ENCODE measurements at regions not wholly inside any gene's neighbourhood (a gene's known extent, or its start where the extent isn't known, plus 50 kb on each side); places are given as distances from the start of the nearest gene placed in this dataset.

- peaks cover 0 to 5% (median 0%) of the 10 kb centered on the region in 3 experiments for H3K9me3 ChIP-seq (ENCODE audit: control insufficient read depth in 2 of 3, low read length in 3 of 3)
- H3K4me3 ChIP-seq (ENCODE audit: low read length): no peak overlapping the region
- Mint-ChIP-seq H3K9me3 (peaks cover 0 to 14% (median 3%) of the 10 kb centered on the region in 11 donors), H3K27me3 (peaks cover 0 to 2% (median 0%) of the 10 kb centered on the region in 5 donors), H3K4me3 (no peak overlapping the region), H3K4me1 (peaks cover 1 to 14% (median 11%) of the 10 kb centered on the region in 7 donors), H3K27ac (peak overlapping the region in 1 of 9 donors; percentile 9), H3K36me3 (peaks cover 0 to 7% (median 5%) of the 10 kb centered on the region in 5 donors)
- ChIA-PET POLR2A (no interaction called here), CTCF (interaction anchor here (1.2 kb wide), 1 partner anchor 11 kb away, joined by 3 read pairs; no protein-coding TSS in a partner anchor)
- DNase-seq: no peak
- intact Hi-C loops (cut with micrococcal nuclease): no loop called here
- H3K27ac ChIP-seq (ENCODE audit: low read depth, low read length): no peak overlapping the region
- no peaks in the 10 kb centered on the region for H3K36me3 ChIP-seq (ENCODE audit: control insufficient read depth in 2 of 3, insufficient read depth in 3 of 3, low read length in 3 of 3)
- no peaks in the 10 kb centered on the region for H3K27me3 ChIP-seq (ENCODE audit: control insufficient read depth in 2 of 2, insufficient read depth in 2 of 2, low read length in 2 of 2)
- H3K4me1 ChIP-seq (ENCODE audit: control insufficient read depth in 2 of 2, insufficient read depth in 2 of 2, low read length in 2 of 2): no peaks in the 10 kb centered on the region
- ATAC-seq: no peak
Observed at GRCh38 chr7:4626318-4626845, 55.7 kb upstream of the FOXK1 start.

DNA sequence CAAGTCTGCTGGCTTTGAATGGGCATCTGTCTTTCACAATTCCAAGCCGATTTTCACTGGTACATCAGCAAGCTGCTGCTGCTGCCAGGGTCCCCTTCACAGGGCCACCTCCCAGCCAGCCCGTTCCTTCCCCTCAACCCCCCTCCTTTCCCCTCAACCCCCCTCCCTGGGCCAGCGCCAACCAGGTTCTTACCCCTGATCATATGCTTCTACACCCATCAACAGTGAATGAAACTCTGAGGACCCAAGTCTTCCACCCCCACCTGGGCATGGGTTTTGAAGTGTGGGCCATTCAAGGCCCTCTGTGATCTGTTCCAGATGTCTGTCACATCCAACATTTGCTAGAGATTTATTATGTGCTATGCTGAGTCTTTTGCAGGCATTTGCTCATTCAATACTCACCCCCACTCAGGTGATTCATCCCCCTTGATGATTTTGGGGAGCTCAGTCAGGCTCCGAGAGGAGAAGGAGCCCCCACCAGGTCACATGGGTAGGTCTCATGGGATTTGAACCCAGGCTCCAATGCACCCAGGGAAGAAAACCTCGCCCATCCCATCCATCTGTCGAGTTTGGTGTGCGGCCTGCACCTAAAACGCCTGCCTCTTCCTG is 52.7 kb upstream of the FOXK1 start:
- intact Hi-C loops (cut with micrococcal nuclease): no loop called here
- Histone ChIP-seq H3K27me3 (ENCODE audit: control insufficient read depth in 2 of 2, insufficient read depth in 2 of 2, low read length in 2 of 2) (no peaks in the 10 kb centered on the region), H3K36me3 (ENCODE audit: control insufficient read depth in 2 of 3, insufficient read depth in 3 of 3, low read length in 3 of 3) (no peaks in the 10 kb centered on the region), H3K4me3 (ENCODE audit: low read length) (no peak overlapping the region), H3K27ac (ENCODE audit: low read depth, low read length) (no peak overlapping the region), H3K9me3 (ENCODE audit: control insufficient read depth in 2 of 3, low read length in 3 of 3) (no peaks in the 10 kb centered on the region), H3K4me1 (ENCODE audit: control insufficient read depth in 2 of 2, insufficient read depth in 2 of 2, low read length in 2 of 2) (no peaks in the 10 kb centered on the region)
- no peaks in the 10 kb centered on the region for H3K36me3 Mint-ChIP-seq
- peaks cover 0 to 3% (median 0%) of the 10 kb centered on the region in 11 donors for H3K9me3 Mint-ChIP-seq
- H3K27me3 Mint-ChIP-seq: peaks cover 0 to 8% (median 0%) of the 10 kb centered on the region in 5 donors
- CTCF ChIA-PET: no interaction called here
- POLR2A ChIA-PET: no interaction called here
- H3K4me3 Mint-ChIP-seq: no peak overlapping the region
- ATAC-seq (no peak), DNase-seq (no peak)
- peaks cover 2 to 10% (median 9%) of the 10 kb centered on the region in 7 donors for H3K4me1 Mint-ChIP-seq
- peak overlapping the region in 1 of 9 donors; percentile 26 for H3K27ac Mint-ChIP-seq

GRCh38 chr7:4631380-4632179 is 50.5 kb upstream of the FOXK1 start:
- intact Hi-C loops (cut with micrococcal nuclease): no loop called here
- no peak overlapping the region for H3K27ac ChIP-seq (ENCODE audit: low read depth, low read length)
- ChIA-PET CTCF (interaction anchor here (1.0 to 1.9 kb wide), 2 partner anchors 11 to 19 kb away, joined by 3 to 9 read pairs; no protein-coding TSS in a partner anchor), POLR2A (interaction anchor here (1.2 to 1.8 kb wide), 2 partner anchors 9 to 10 kb away, joined by 4 to 5 read pairs; no protein-coding TSS in a partner anchor)
- no peaks in the 10 kb centered on the region for H3K9me3 ChIP-seq (ENCODE audit: control insufficient read depth in 2 of 3, low read length in 3 of 3)
- Mint-ChIP-seq H3K9me3 (no peaks in the 10 kb centered on the region), H3K27ac (no peak overlapping the region), H3K36me3 (no peaks in the 10 kb centered on the region), H3K4me3 (no peak overlapping the region), H3K4me1 (peaks cover 0 to 2% (median 0%) of the 10 kb centered on the region in 7 donors), H3K27me3 (peaks cover 0 to 8% (median 0%) of the 10 kb centered on the region in 5 donors)
- no peak overlapping the region for H3K4me3 ChIP-seq (ENCODE audit: low read length)
- DNase-seq (peak in 1 of 9 donors; percentile 18), ATAC-seq (peak; percentile 40)
- H3K27me3 ChIP-seq (ENCODE audit: control insufficient read depth in 2 of 2, insufficient read depth in 2 of 2, low read length in 2 of 2): no peaks in the 10 kb centered on the region
- no peaks in the 10 kb centered on the region for H3K4me1 ChIP-seq (ENCODE audit: control insufficient read depth in 2 of 2, insufficient read depth in 2 of 2, low read length in 2 of 2)
- H3K36me3 ChIP-seq (ENCODE audit: control insufficient read depth in 2 of 3, insufficient read depth in 3 of 3, low read length in 3 of 3): no peaks in the 10 kb centered on the region
